ENCODE measurements at regions not wholly inside any gene's neighbourhood (a gene's known extent, or its start where the extent isn't known, plus 50 kb on each side); places are given as distances from the start of the nearest gene placed in this dataset.
A peak's percentile ranks its signal among the peaks of the same experiment; 100 is the strongest.
"Not testable (repeated sequence)": the region's sequence is repeated elsewhere in the genome, so short reads cannot be mapped to it uniquely, and the experiment has no call there.

GRCh38 chrX:127879585-127879984 is 172.6 kb downstream of the ACTRT1 start:
- peak in 1 of 2 donors; percentile 27 for DNase-seq (ENCODE audit: low read depth in 2 of 2)
- TF ChIP-seq CTCF (IDR thresholded peaks at IDR 0.05; ENCODE audit: low read depth, low read length) = no peak
- H3K4me3 ChIP-seq (replicated peaks in 1 of 2; ENCODE audit: low read depth in 2 of 2, low read length in 2 of 2) = no peak overlapping the region

- no peak for TF ChIP-seq CTCF (IDR thresholded peaks at IDR 0.05; ENCODE audit: low read depth, low read length)
- DNase-seq (ENCODE audit: low read depth in 2 of 2) = peak; percentile 0 to 26
- no peak overlapping the region for H3K4me3 ChIP-seq (replicated peaks in 1 of 2; ENCODE audit: low read depth in 2 of 2, low read length in 2 of 2)
Measured at GRCh38 chrX:127877318-127877717, 174.9 kb downstream of the ACTRT1 start.

- no peak for DNase-seq (ENCODE audit: low read depth in 2 of 2)
- no peak overlapping the region for H3K4me3 ChIP-seq (replicated peaks in 1 of 2; ENCODE audit: low read depth in 2 of 2, low read length in 2 of 2)
- TF ChIP-seq CTCF (IDR thresholded peaks at IDR 0.05; ENCODE audit: low read depth, low read length) = no peak
Measured at GRCh38 chrX:127873637-127874036, 178.6 kb downstream of the ACTRT1 start.

GRCh38 chrX:127866857-127867256 is 185.3 kb downstream of the ACTRT1 start:
- H3K4me3 ChIP-seq (replicated peaks in 1 of 2; ENCODE audit: low read depth in 2 of 2, low read length in 2 of 2); DNase-seq (ENCODE audit: low read depth in 2 of 2): not testable (repeated sequence)

GRCh38 chrX:127861611-127862010 is 190.6 kb downstream of the ACTRT1 start:
- no peak overlapping the region for H3K4me3 ChIP-seq (replicated peaks in 1 of 2; ENCODE audit: low read depth in 2 of 2, low read length in 2 of 2)
- no peak for TF ChIP-seq CTCF (IDR thresholded peaks at IDR 0.05; ENCODE audit: low read depth, low read length)
- no peak for DNase-seq (ENCODE audit: low read depth in 2 of 2)
